ENCODE measurements at regions not wholly inside any gene's neighbourhood (a gene's known extent, or its start where the extent isn't known, plus 50 kb on each side); places are given as distances from the start of the nearest gene placed in this dataset.

GRCh38 chr6:147769496-147770087 is 261.1 kb downstream of the SAMD5 start:
- H3K18ac ChIP-seq (ENCODE audit: extremely low read depth, low read length): no peak overlapping the region
- no peaks in the 10 kb centered on the region for H3K23me2 ChIP-seq (ENCODE audit: low read depth, low read length)
- no peak overlapping the region for H4K5ac ChIP-seq (ENCODE audit: insufficient read length, low read depth, low read length)
- H3K4ac ChIP-seq (replicated peaks; ENCODE audit: insufficient read length, low read depth, low read length): no peak overlapping the region
- DNase-seq (ENCODE audit: low read depth in 1 of 2, low spot score in 2 of 2): no peak
- H3K9me3 ChIP-seq (ENCODE audit: insufficient read depth in 2 of 2, low read depth in 1 of 2, low read length in 1 of 2): no peaks in the 10 kb centered on the region
- H3K36me3 ChIP-seq (ENCODE audit: control insufficient read depth in 2 of 4, insufficient read depth in 4 of 4, low read length in 3 of 4): no peaks in the 10 kb centered on the region; a peak in 1 of 8 replicates
- no peak overlapping the region for H3K9ac ChIP-seq (replicated peaks in 1 of 4; ENCODE audit: extremely low read depth in 1 of 4, low read depth in 3 of 4, low read length in 3 of 4)
- H3K56ac ChIP-seq (replicated peaks; ENCODE audit: insufficient read length, low read depth, low read length): no peak overlapping the region
- H4K20me1 ChIP-seq (replicated peaks in 1 of 2; ENCODE audit: control insufficient read depth in 1 of 2, insufficient read depth in 2 of 2, low read length in 2 of 2): no peaks in the 10 kb centered on the region
- no peak overlapping the region for H3K4me2 ChIP-seq (ENCODE audit: insufficient read depth in 1 of 2, low read depth in 2 of 2, low read length in 2 of 2)
- H3K14ac ChIP-seq (ENCODE audit: insufficient read length): no peak overlapping the region
- H3K4me3 ChIP-seq (ENCODE audit: extremely low read depth in 1 of 4, insufficient read depth in 2 of 4, low read depth in 3 of 4, low read length in 4 of 4): no peak overlapping the region
- H2BK20ac ChIP-seq (ENCODE audit: low read length): no peak overlapping the region
- no peaks in the 10 kb centered on the region for H3K27me3 ChIP-seq (replicated peaks in 1 of 4; ENCODE audit: control insufficient read depth in 3 of 4, extremely low read depth in 1 of 4, insufficient read depth in 3 of 4, low read length in 3 of 4)
- ChIA-PET CTCF (ENCODE audit: partially characterized antibody) (interaction anchor here (0.6 to 0.8 kb wide), 2 partner anchors 17 to 379 kb away, joined by 3 read pairs; no protein-coding TSS in a partner anchor), POLR2A (ENCODE audit: partially characterized antibody) (no interaction called here)
- peaks cover 0 to 3% (median 0%) of the 10 kb centered on the region in 4 experiments; a peak in 1 of 7 replicates for H3K4me1 ChIP-seq (replicated peaks in 1 of 4; ENCODE audit: control insufficient read depth in 3 of 4, insufficient read depth in 4 of 4, low read length in 3 of 4)
- no peak overlapping the region for H4K91ac ChIP-seq (replicated peaks; ENCODE audit: insufficient read length, low read length)
- 78% methylated on average over 4 of the region's 4 CpGs; no CpG with 5 or more reads in 1 of the 2 experiments for WGBS, 2 experiments (ENCODE audit: extremely low coverage in 1 of 2, insufficient coverage in 1 of 2, insufficient read length in 1 of 2, insufficient replicate concordance in 2 of 2, low coverage in 1 of 2, low lambda C conversion rate in 2 of 2, missing lambda C conversion rate in 1 of 2)
- no peak for FAIRE-seq
- H2BK12ac ChIP-seq (ENCODE audit: low read depth, low read length): no peak overlapping the region
- no peak overlapping the region for H2BK5ac ChIP-seq (ENCODE audit: low read depth, low read length)
- H4K8ac ChIP-seq (ENCODE audit: extremely low read depth, insufficient read depth, low read length): no peak overlapping the region
- H2BK15ac ChIP-seq (ENCODE audit: low read length): no peak overlapping the region
- no peak overlapping the region for H2AFZ ChIP-seq (ENCODE audit: low read length)
- H2BK120ac ChIP-seq (replicated peaks; ENCODE audit: low read depth, low read length): no peak overlapping the region
- H3K79me2 ChIP-seq (ENCODE audit: control insufficient read depth in 1 of 2, insufficient read depth in 2 of 2, low read length in 2 of 2): no peaks in the 10 kb centered on the region
- no peak overlapping the region for H2AK5ac ChIP-seq (ENCODE audit: low read depth, low read length)
- no peaks in the 10 kb centered on the region for H3K79me1 ChIP-seq (ENCODE audit: low read depth, low read length)
- H3K27ac ChIP-seq (ENCODE audit: low read depth, low read length): no peak overlapping the region
- TF ChIP-seq, protein P1, sequence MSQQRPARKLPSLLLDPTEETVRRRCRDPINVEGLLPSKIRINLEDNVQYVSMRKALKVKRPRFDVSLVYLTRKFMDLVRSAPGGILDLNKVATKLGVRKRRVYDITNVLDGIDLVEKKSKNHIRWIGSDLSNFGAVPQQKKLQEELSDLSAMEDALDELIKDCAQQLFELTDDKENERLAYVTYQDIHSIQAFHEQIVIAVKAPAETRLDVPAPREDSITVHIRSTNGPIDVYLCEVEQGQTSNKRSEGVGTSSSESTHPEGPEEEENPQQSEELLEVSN (IDR thresholded peaks at IDR 0.05): no peak
- no peak for TF ChIP-seq RNF2 (IDR thresholded peaks at IDR 0.05; ENCODE audit: borderline replicate concordance, low read depth, low read length, missing control alignments, poor library complexity, severe bottlenecking)
- TF ChIP-seq CREB1 (IDR thresholded peaks at IDR 0.05): no peak
- TF ChIP-seq SRF (IDR thresholded peaks at IDR 0.05; ENCODE audit: low read depth, low read length): no peak
- TF ChIP-seq CHD2 (IDR thresholded peaks at IDR 0.05; ENCODE audit: low read length): no peak
- no peak for TF ChIP-seq TEAD4 (IDR thresholded peaks at IDR 0.05; ENCODE audit: low read depth, low read length)
- no peak for TF ChIP-seq TAF1 (IDR thresholded peaks at IDR 0.05; ENCODE audit: low read depth, low read length)
- TF ChIP-seq BACH1 (IDR thresholded peaks at IDR 0.05; ENCODE audit: low read length): no peak
- H3K23ac ChIP-seq (ENCODE audit: insufficient read length): no peak overlapping the region

Data from H1 (cell line).